ENCODE measurements at regions not wholly inside any gene's neighbourhood (a gene's known extent, or its start where the extent isn't known, plus 50 kb on each side); places are given as distances from the start of the nearest gene placed in this dataset.
"Not testable (repeated sequence)": the region's sequence is repeated elsewhere in the genome, so short reads cannot be mapped to it uniquely, and the experiment has no call there.

GRCh38 chr10:91745090-91745831 lies 53.0 kb upstream of the TNKS2 start:
- H3K9me3 ChIP-seq = no peaks in the 10 kb centered on the region

GRCh38 chr10:91743465-91743864 lies 54.8 kb upstream of the TNKS2 start:
- no peaks in the 10 kb centered on the region for H3K9me3 ChIP-seq
- no peak overlapping the region for H3K4me3 ChIP-seq
- H3K27ac ChIP-seq = no peak overlapping the region
- H3K36me3 ChIP-seq = no peaks in the 10 kb centered on the region
- intact Hi-C loops (cut with DNase I; ENCODE audit: low total_unique reads) = no loop called here
- DNase-seq (ENCODE audit: low spot score in 2 of 2) = no peak
- TF ChIP-seq POLR2A (IDR thresholded peaks at IDR 0.05) = no peak
- TF ChIP-seq, protein P1, sequence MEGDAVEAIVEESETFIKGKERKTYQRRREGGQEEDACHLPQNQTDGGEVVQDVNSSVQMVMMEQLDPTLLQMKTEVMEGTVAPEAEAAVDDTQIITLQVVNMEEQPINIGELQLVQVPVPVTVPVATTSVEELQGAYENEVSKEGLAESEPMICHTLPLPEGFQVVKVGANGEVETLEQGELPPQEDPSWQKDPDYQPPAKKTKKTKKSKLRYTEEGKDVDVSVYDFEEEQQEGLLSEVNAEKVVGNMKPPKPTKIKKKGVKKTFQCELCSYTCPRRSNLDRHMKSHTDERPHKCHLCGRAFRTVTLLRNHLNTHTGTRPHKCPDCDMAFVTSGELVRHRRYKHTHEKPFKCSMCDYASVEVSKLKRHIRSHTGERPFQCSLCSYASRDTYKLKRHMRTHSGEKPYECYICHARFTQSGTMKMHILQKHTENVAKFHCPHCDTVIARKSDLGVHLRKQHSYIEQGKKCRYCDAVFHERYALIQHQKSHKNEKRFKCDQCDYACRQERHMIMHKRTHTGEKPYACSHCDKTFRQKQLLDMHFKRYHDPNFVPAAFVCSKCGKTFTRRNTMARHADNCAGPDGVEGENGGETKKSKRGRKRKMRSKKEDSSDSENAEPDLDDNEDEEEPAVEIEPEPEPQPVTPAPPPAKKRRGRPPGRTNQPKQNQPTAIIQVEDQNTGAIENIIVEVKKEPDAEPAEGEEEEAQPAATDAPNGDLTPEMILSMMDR (IDR thresholded peaks at IDR 0.05) = no peak
- no peak for TF ChIP-seq POLR2AphosphoS5 (IDR thresholded peaks at IDR 0.05)
- no peaks in the 10 kb centered on the region for H3K27me3 ChIP-seq
- no peaks in the 10 kb centered on the region for H3K4me1 ChIP-seq

More at GRCh38 chr10:91745090-91745831, 53.0 kb upstream of the TNKS2 start:
- Histone ChIP-seq H3K4me3 (peak overlapping the region in 2 of 3 donors; percentile 27 to 51), H3K4me1 (no peaks in the 10 kb centered on the region), H3K27ac (no peak overlapping the region), H3K36me3 (no peaks in the 10 kb centered on the region), H3K27me3 (no peaks in the 10 kb centered on the region)
- peak in 1 of 2 donors; percentile 37 for DNase-seq (ENCODE audit: low spot score in 2 of 2)
- intact Hi-C loops (cut with DNase I; ENCODE audit: low total_unique reads) = no loop called here
- TF ChIP-seq, protein P1 (IDR thresholded peaks at IDR 0.05) = peak in 2 of 3 donors; percentile 47 to 48
- TF ChIP-seq POLR2A (IDR thresholded peaks at IDR 0.05) (no peak), POLR2AphosphoS5 (IDR thresholded peaks at IDR 0.05) (no peak)

DNA sequence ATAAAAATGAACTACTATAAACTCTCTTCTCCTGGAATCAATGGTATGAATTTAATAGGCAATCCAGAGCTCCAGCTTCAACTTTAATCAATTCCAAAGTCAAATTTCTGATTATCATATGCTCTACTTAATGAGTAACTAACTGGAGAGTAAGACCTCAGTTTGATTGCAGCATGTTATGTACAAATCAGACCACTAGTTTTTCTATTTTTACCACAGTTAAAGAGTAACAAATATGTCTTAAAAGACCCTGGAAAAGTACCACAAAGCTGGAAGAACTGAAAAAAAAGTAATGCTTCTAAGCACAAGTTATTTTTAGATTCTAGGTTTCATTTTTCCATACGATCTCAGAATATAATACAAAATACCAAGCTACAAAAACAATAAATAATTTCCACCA lies 56.0 kb upstream of the TNKS2 start:
- no peak for DNase-seq (ENCODE audit: low spot score in 2 of 2)
- Histone ChIP-seq H3K27ac (no peak overlapping the region), H3K36me3 (no peaks in the 10 kb centered on the region), H3K4me3 (no peak overlapping the region), H3K4me1 (no peaks in the 10 kb centered on the region), H3K27me3 (no peaks in the 10 kb centered on the region), H3K9me3 (no peaks in the 10 kb centered on the region)
- intact Hi-C loops (cut with DNase I; ENCODE audit: low total_unique reads) = no loop called here
- TF ChIP-seq, protein P1 (IDR thresholded peaks at IDR 0.05) = no peak
- no peak for TF ChIP-seq POLR2A (IDR thresholded peaks at IDR 0.05)
- no peak for TF ChIP-seq POLR2AphosphoS5 (IDR thresholded peaks at IDR 0.05)

DNA sequence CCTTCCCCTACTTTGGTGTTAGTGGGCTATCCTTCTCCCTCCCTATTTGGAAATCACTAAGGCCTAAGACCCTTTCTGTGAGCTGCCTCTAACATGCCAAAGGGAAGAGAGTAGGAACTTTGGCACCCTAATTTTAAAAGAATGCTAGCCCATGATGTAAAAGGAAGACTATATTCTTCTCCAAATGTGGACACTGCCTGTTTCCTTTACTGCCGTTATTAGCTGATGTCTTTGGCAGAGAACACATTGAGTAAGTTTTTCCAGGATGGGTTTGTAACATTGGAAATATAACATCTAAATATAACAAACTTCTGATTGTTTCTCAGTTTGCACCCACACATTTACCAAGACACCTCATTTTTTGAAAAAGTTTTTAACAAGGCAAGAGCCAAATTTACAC lies 56.9 kb upstream of the TNKS2 start:
- Histone ChIP-seq H3K27me3 (no peaks in the 10 kb centered on the region), H3K36me3 (no peaks in the 10 kb centered on the region), H3K4me3 (no peak overlapping the region), H3K9me3 (no peaks in the 10 kb centered on the region), H3K4me1 (no peaks in the 10 kb centered on the region), H3K27ac (no peak overlapping the region)
- intact Hi-C loops (cut with DNase I; ENCODE audit: low total_unique reads) = no loop called here
- TF ChIP-seq, protein P1 (IDR thresholded peaks at IDR 0.05) = no peak
- no peak for TF ChIP-seq POLR2AphosphoS5 (IDR thresholded peaks at IDR 0.05)
- TF ChIP-seq POLR2A (IDR thresholded peaks at IDR 0.05) = no peak
- no peak for DNase-seq (ENCODE audit: low spot score in 2 of 2)

GRCh38 chr10:91740353-91740924 lies 57.8 kb upstream of the TNKS2 start:
- Histone ChIP-seq H3K27ac (no peak overlapping the region), H3K36me3 (no peaks in the 10 kb centered on the region), H3K27me3 (no peaks in the 10 kb centered on the region), H3K9me3 (no peaks in the 10 kb centered on the region), H3K4me3 (no peak overlapping the region), H3K4me1 (no peaks in the 10 kb centered on the region)
- DNase-seq (ENCODE audit: low spot score in 2 of 2) = no peak
- intact Hi-C loops (cut with DNase I; ENCODE audit: low total_unique reads) = no loop called here
- no peak for TF ChIP-seq POLR2A (IDR thresholded peaks at IDR 0.05)

DNA sequence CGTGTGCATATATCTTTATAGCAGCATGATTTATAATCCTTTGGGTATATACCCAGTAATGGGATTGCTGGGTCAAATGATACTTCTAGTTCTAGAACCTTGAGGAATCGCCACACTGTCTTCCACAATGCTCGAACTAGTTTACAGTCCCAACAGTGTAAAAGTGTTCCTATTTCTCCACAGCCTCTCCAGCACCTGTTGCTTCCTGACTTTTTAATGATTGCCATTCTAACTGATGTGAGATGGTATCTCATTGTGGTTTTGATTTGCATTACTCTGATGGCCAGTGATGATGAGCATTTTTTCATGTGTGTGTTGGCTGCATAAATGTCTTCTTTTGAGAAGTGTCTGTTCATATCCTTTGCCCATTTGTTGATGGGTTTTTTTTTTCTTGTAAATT lies 66.0 kb upstream of the TNKS2 start:
- DNase-seq (ENCODE audit: low spot score in 2 of 2); H3K4me3 ChIP-seq; intact Hi-C loops (cut with DNase I; ENCODE audit: low total_unique reads); H3K36me3 ChIP-seq; H3K4me1 ChIP-seq; H3K27ac ChIP-seq; H3K9me3 ChIP-seq; H3K27me3 ChIP-seq: not testable (repeated sequence)

DNA sequence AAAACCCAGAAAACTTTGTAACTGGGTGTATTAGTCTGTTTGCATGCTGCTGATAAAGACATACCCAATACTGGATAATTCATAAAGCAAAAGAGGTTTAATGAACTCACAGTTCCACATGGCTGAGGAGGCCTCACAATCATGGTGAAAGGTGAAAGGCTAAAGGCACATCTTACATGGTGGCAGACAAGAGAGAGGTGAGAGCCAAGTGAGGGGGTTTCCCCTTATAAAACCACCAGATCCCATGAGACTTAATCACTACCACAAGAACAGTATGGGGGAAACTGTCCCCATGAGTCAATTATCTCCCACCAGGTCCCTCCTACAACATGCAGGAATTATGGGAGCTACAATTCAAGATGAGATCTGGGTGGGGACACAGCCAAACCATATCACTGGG lies 68.9 kb upstream of the TNKS2 start:
- DNase-seq (ENCODE audit: low spot score in 2 of 2); H3K9me3 ChIP-seq; H3K4me1 ChIP-seq; H3K36me3 ChIP-seq; H3K27me3 ChIP-seq; H3K4me3 ChIP-seq; H3K27ac ChIP-seq: not testable (repeated sequence)
- intact Hi-C loops (cut with DNase I; ENCODE audit: low total_unique reads) = loop anchor here (2.0 kb wide), 1 partner anchor 79 kb away; no protein-coding TSS in a partner anchor

Data from breast epithelium (tissue), 4 donors.